GM18867 (cell line): ENCODE measurements at regions not wholly inside any gene's neighbourhood (a gene's known extent, or its start where the extent isn't known, plus 50 kb on each side); places are given as distances from the start of the nearest gene placed in this dataset.

Source experiments
- ATAC-seq: cut with Tn5 transposase; IDR thresholded peaks from one replicate; pipeline ENCODE4 v1.9.1; 2021; ENCODE audit warnings: mild to moderate bottlenecking, moderate library complexity; ENCODE audit not compliant: unreplicated experiment

DNA sequence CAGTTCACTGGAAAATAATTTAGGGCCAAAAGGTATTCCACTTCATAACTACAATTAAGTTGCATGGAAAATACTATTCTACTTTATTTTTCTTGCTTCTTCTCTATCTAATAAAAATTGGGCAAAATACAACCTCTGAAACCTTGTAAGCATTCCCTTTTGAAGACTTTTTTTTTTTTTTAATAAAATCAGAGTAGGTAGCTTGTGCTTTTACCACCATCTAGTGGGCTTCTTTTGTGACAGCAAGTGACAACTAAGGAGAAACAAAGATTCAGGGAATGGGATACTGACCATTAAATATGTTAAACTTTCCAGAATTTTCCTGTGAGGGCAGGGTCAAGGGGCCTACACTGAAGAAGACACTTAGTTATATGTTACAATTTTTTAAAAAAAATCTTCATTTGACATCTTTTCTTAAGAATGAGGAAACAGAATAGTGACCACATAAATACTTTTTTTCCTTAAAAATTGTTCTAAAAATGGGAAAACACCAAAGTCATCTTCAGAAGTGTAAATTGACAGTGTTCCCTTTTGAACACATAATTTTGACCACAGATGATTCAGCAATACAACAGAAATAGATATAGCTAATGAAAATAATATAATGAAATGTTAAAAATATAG lies 1183.2 kb upstream of the ACVR2A start:
- no peak for ATAC-seq

DNA sequence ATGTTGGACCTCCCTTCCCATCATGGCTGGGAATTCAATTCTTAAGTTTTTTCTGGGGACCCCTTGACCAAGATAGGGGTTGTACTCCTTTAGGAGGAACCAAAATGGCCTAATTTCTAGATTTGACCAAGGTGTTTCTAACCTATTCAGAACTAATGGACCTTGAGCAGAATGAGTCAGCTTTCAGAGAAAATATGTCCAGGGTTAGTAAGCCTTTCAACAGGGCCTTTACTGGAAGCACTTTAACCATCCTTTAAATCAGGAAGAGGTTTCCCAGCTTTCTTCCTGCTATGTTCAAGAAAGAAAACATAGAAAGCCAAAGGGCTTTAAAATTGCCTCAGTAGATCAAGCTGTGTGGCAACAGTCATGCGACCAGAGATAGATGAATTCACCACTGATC lies 1184.9 kb upstream of the ACVR2A start:
- no peak for ATAC-seq

DNA sequence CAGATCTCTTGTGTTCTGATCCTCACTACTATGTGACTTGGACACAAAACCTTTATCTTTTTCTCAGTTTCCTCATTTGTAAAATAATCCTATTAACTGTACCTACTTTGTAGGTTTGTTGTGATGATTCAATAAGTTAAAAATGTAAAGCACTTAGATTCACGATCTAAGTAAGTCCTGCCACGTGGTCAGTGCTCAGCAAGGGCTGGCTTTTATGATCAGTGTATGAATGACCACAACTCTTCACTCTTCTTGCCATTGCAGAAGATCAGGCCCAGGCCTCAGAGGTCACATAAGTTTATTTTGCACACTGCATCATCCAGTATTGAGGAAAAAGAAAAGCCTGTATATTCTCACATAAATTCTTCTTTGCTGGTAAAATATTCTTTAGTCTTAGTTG lies 1192.5 kb upstream of the ACVR2A start:
- no peak for ATAC-seq

DNA sequence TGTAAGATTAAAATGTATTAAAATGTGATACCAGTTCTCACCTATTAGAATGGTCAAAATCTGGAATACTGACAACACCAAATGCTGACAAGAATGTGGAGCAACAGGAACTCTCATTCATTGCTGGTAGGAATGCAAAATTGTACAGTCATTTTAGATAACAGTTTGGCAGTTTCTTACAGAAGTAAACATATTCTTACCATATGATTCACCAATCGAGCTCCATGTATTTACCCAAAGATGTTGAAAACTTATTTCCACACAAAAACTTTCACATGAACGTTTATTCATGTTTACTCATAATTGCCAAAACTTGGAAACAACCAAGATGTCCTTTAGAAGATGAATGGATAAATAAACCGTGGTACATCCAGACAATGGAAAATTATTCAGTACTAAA lies 1193.5 kb upstream of the ACVR2A start:
- no peak for ATAC-seq

DNA sequence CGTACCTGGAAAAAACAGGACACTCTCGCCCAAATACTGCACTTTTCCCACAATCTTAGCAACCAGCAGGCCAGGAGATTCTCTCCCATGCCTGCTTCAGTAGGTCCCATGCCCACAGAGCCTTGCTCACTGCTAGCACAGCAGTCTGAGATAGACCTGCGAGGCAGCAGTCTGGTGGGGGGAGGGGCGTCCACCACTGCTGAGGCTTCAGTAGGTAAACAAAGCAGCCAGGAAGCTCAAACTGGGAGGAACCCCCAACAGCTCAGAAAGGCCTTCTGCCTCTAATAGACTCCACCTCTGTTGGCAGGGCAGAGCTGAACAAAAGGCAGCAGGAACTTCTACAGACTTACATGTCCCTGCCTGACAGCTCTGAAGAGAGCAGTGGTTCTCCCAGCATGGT lies 1202.8 kb upstream of the ACVR2A start:
- ATAC-seq = no peak

DNA sequence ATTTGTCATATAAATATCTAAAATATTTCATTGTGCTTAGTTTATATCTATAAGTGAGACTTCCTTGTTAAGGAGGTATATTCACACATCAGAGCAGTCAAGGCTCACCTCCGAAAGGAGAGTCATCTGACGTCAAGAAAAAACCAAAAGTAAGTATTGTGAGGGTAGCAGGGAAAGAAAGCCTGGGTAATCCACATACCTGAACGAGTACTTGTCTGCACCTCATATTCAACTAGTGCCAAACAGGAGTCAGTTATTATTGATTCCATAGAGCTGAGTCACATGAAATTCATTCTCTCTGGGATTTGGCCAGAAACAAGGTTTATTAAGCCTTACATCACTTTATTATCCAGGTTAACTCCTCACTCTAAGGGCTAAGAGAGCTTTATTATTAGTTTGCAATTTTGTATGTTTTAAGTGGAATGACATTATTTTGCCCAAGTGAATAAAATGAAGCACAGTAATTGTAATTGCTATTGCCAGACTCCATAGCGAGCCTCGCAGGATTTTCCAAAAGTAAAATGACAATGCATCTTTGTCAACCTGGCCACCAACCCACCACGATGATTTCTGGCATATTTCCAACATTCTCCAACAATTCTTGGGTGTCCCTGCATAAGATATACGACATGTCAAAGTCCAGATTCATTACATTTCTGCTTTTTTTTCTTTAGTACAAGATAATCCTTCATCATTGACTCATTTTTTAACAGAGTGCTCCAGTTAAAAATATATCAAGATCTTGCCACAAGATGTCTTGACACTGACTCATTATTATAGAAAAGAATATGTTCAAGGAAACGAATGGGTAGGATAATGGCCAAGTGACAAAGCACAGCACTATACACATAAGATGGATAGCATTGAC lies 1210.4 kb upstream of the ACVR2A start:
- ATAC-seq = no peak

DNA sequence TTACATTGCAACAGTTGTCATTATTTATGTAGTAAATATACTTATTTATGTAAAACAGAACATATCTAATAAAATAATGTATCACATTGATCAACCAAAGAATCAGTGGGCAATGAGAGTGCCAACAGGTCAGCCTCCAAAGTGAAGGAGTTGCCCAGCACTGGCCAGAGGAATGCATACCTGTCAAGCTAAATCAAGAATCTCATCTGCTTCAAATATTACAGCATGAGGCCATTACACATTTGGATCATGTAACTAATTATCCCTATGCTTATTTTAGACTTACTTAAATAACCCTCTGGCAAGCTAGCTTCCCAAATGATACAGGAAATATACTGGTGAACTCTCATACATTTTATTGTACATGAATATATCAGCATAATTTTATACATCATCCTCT lies 1211.7 kb upstream of the ACVR2A start:
- no peak for ATAC-seq

DNA sequence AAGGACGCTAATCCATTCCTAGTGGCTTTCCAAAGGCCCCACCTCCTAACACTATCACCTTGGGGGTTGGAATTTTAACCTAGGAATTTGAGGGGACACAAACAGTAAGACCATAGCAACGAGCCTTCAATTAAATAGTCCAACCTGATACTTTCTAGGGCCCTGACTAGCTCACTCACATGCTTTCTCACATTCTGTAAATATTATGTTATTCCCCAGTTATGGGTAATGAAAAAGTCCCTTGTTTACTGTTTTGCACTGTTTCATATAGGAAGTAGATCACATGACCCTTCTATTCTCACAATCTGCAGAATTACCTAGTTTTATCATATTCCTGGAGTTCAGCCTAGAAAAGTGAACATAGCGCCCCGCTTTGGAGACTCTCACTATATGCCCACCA lies 1212.1 kb upstream of the ACVR2A start:
- ATAC-seq = no peak

DNA sequence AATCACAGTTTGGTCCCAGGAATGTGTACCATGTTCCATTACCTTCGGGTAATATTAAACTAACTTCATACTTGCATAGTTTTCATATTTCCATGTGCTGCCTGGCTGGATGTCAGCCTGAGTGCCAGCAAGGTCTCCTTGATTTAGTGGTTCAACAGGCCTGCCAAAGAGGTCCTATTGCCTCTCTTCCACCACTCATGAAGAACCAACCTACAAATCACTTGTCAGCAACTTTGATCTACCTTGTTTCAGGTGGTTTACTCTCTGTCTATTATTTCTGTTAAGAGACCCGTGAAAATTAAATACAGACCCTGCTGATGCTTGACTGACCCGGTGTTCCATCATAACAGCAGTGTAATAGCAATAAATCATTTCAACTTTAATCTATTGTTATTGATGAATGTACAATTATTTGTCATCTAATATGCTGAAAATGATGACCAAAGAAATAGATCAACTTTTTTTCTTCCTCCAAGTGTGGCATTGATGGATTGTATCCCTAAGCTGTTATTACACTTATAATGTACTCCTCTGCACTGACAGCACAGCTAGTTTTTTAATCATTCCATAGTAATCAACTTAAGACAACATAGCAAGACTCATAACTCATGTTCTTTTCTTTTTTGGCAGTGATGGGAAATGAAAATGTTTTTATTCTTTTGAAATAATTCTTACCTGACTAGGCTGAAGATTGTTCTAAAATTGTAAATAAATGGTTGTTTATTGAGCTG lies 1220.2 kb upstream of the ACVR2A start:
- ATAC-seq = no peak

DNA sequence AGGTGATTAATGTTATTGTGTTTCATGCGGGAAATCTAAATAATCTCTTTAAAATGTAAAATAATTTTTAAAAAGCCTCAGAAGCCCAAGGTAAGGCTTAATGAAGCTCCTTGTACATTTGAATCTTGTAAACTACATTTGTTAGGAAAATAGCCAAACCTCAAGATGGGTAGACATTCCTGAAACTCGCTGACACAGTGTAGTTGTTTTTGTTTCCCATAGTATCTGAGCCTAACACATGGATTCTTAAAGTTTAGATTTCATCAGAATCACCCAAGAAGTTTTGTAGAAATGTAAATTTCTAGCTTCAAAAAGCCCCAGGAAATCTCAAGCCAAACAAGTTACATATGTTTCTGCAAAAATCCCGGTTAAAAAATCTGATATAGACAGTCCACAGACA lies 1221.1 kb upstream of the ACVR2A start:
- ATAC-seq = no peak

DNA sequence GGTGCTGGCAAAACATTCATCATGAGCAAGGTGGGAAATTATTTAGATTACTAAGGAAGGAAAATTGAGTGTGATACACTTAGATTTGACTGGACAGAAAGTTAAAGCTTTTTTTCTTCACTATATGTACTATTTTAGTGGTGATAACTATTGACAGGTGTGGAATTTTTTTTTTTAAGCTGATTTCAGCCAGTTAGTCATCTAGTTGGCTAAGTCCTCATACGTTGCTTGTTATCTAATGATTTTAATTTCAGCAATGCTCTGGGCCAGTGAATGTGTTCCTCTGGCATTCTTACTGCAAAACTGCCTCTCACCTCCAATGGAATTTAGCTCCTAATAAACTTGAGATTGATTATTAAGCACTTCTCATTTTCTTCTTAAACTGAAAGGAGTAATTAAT lies 1223.2 kb upstream of the ACVR2A start:
- ATAC-seq = no peak

DNA sequence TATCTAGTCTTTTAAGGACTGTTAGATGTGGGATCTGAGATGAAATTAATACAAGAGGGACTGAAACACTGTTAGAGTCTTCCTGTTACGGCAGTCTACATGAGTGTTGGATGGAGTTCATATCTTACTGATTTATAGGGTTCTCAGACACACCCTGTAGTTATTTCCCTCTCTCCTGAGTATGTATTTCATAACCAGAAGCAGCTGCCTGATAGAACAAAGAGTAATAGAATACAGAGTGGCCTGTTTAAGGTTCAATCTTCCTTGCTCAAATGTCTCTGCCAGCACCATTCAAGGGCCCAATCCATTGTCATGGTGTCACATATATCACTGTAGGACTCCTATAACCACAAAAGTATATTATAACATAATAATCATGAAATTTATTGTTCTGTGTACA lies 1229.1 kb upstream of the ACVR2A start:
- ATAC-seq = no peak

DNA sequence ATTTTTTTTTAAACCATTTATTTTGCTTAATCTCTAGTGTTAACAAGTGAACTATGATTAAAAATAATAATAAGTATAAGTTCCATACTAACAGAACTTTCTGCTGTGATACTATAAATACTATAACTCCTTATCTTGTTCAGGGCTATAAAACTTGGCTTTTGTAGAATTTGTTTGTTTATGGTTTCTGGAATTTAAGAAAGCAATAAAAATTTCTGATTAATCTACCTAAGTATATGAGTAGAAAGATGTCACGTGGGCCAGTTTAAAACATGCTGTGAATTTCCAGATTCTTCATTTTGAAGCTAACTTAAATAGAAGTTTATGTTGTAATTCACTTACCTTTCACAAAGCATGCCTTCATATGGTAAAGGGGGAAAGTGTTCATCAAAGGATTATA lies 1236.3 kb upstream of the ACVR2A start:
- no peak for ATAC-seq

DNA sequence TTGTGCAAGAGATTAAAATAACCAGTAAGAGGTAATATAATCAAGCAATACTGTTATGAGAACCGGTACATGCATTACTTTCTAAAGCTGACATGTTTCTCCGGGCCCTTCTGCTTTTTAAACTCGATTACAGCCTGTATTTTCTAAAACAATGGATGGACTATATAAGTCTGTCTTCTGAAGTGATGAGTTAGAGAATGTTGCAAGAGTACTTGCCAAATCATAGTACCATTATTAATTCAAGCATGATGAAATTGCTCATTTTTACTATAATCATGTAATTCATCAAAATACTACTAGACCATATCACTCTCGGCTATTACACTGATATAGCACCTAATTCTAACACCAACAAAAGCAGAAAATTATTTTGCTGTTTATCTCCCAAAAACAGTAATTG lies 1240.3 kb upstream of the ACVR2A start:
- no peak for ATAC-seq

DNA sequence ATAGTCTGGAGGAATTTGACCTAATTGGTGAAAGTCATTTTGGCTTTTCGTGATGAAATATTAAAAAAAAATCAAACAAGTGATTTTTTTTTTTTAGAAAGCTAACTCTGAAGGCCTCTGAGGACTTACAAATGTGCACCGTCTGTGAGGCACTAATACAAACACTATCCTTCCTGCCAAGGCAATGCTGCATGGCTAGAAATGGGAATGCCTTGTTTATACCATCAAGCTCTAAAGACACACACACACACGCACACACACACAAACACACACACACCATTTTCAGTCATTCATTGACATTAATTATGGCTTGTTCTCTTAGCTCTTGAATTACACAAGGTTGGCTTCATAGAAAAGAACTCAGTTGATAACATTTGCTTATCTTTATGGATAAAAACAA lies 1242.0 kb upstream of the ACVR2A start:
- ATAC-seq = no peak

DNA sequence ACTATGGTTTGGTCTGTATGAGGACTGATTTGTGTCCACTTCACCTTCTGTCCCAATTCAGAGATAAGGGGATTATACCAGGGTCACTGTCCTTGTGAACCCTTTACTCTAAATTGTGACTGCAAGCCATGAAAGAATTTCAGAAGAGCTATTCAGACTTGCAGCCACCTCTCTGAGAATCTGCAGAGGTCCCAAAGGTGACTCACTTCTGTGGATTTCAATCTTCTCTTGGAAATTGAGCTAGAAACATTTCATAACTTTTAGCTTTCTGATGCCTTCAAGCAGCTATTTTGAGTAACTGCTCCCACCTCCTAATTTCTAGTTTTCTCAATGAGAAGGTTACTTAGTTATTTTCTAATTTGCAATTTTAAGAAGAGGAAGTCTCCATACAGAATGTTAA lies 1242.4 kb upstream of the ACVR2A start:
- no peak for ATAC-seq

DNA sequence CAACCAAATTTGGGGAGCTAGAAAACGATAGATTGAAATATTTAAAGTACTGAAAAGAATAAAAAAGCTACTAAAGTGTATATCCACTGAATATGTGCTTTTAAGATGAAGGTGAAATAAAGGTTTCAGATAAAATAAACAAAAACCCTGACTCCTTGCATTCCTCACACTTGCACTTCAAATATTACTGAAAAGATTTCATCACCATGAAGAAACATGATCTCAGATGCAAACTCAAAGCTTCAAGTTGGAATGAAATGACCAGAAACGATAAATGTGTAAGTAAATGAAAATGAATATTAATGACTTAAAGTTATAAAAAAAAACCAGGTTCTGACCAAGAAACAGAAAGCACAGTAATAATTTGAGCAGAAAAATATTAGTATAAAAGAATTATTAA lies 1246.0 kb upstream of the ACVR2A start:
- no peak for ATAC-seq

DNA sequence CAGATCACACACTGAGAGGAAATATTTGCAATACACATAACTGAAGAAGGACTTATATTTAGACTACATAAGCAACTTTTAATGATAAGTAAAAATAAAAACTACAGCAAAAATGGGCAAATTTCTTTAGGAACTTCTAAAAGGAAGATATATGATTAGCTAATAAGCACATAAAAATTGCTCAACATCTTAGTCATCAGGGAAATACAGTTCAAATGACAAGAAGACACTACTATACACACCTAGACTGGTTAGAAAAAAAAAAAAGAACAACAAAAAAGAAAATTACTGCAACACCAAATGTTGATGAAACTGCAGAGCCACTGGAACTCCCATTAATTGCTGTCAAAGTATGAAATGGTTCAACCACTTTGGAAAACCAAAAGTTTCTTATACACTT lies 1247.5 kb upstream of the ACVR2A start:
- no peak for ATAC-seq

DNA sequence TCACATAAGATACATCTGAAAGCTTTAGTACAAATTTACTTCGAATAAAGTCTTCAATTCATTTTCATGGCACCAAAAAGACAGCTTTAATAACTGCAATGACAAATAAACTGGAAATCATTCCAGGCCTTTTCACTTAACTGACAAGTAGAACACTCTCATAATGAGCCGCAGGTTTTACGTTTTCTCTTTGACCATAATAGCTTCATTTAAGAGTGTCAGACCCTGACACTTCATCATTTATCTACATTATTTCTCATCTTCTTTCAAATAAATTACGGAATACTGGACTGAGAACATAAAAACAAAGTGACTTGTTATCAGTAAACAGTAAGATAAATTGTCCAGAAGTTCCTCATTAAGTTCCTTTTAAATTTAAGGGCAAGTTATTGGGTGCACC lies 1252.9 kb upstream of the ACVR2A start:
- no peak for ATAC-seq

DNA sequence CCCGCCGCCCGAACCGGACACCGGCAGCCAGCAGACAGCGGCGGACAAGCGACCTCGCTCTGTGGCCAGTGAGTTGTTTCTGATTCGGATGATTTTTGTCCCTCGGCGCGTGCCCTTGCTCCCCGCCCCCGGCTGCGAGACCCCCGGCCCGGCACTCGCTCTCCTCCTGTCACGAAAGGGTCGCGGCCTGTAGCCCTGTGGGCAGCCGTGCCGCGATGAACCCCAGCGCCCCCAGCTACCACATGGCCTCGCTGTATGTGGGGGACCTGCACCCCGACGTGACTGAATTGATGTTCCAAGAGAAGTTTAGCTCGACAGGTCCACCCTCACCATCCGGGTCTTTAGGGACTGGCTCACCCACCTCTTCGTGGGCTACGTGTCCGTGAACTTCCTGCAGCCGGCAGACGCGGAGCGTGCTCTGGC lies 1257.5 kb upstream of the ACVR2A start:
- ATAC-seq = no peak

DNA sequence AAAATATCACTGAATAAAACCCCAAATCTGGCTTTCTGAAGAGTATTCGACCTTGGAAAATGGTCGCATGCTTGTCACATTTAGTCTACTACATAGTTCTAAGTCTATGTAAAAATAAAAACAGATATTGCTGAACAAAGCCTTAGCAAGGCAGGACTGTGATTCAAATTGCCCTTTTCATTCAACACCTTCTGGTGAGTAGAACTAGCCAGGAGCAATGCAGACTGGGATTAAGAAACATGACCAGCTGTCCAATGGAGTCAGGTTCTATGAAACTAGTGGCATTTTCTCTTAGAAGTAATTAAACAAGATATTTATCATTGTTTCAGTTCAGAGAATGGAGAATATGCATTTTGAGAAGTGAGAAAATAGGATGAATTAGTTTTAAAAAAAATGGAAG lies 1260.5 kb upstream of the ACVR2A start:
- ATAC-seq = no peak
